Stimulated activated CD4-positive, alpha-beta T cell treated with anti-CD3 and anti-CD28 coated beads, Interleukin-1b, Interleukin-23, amount 100 ng/mL, for 24 hours (primary cell): ENCODE measurements at regions not wholly inside any gene's neighbourhood (a gene's known extent, or its start where the extent isn't known, plus 50 kb on each side); places are given as distances from the start of the nearest gene placed in this dataset.
"Not testable (repeated sequence)": the region's sequence is repeated elsewhere in the genome, so short reads cannot be mapped to it uniquely, and the experiment has no call there.

Experiments used
- DNase-seq, 4 experiments: peaks; one replicate each; pipeline ENCODE4 v3.0.0-alpha.2; 2020; ENCODE audit warnings: low read depth in 4 of 4, low spot score in 1 of 4

DNA sequence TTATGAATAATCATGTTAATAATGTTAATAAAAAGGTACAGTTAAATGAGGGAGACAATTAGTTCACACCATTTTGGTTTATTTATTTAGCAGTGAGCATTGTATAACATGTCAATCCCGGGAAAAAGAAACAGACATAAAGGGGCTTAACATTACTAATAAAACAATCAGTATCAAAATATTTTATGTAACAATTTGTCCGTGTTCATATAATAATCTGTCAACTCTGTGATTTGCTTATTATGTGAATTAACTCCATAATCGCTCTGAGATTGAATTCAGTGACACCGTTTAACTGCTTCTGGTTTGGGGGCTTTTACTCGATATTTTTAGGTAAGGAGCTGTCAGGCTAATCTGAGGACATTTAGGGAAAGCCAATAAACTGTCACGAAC lies 95.8 kb upstream of the HMGA2 start:
- no peak for DNase-seq

DNA sequence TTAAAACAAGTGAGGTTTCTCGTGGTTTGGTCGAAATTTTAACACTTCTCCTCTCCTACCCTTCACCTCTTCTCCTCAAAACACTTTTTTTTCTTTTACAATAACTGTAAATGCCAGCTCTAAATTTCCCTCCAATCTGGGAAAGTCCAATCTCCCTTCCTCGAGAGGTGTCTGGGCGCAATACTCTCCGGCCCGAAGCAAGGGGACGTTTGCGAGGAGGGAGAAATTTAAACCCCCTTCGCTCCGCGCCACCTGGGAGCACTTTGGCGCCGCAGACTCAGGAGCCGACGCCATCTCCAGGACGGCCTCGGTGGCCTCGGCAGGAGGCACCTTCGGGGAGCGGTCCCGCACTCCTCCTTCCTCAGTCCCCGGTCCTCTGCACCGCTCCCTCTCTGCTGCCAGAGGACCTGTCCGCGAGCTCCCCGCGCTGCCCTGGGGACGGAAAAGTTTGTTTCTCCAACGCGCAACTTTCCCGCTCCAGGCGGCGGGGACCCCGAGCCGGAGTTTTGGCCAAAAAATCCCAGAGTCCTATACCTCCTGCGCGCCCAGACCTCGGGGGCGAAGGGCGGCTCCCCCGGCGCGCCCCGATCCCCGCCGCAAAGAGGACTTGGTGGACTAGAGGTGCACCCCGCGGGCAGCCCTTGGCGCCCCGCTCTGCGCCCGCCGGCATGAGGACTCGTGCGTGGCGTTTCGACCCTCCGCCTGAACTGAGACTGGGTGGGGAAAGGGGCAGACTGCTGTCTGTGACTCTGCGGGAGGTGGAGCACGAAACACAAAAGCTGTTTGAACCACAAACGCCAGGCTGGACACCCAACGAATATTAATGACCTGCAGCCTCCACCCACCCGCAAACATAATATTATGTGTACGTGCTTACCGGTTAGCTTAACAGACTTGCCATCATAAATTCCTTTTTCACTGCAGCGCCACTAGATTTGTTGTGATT lies 95.2 kb upstream of the HMGA2 start:
- DNase-seq: no peak

DNA sequence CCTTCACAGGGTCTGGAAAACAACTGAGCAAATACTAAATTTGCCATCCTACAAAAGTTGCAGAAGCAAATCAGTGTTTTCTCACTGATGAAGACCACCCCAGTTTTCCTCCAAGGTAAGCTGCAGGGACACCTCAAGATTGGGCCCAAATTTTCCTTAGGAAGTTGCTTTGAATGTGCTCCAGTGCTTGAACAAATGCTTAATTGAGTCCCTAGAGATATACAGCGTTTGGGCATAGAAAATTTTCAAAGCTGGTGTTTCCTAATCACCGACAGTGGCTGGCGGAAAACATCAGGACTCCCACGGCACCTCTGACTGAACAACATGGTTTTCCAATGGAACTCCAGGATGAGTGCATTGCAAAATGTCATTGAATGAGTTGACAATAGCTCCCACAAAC lies 92.5 kb upstream of the HMGA2 start:
- DNase-seq: no peak

GRCh38 chr12:65733643-65734042 lies 90.6 kb upstream of the HMGA2 start:
- not testable (repeated sequence) for DNase-seq

GRCh38 chr12:65734226-65734625 lies 90.1 kb upstream of the HMGA2 start:
- no peak for DNase-seq

- no peak for DNase-seq
Measured at GRCh38 chr12:65739606-65740005, 84.7 kb upstream of the HMGA2 start.

- no peak for DNase-seq
Measured at GRCh38 chr12:65740506-65740872, 83.8 kb upstream of the HMGA2 start.

GRCh38 chr12:65740873-65741600 lies 83.2 kb upstream of the HMGA2 start:
- peak; percentile 27 to 65 (median 48) for DNase-seq

DNA sequence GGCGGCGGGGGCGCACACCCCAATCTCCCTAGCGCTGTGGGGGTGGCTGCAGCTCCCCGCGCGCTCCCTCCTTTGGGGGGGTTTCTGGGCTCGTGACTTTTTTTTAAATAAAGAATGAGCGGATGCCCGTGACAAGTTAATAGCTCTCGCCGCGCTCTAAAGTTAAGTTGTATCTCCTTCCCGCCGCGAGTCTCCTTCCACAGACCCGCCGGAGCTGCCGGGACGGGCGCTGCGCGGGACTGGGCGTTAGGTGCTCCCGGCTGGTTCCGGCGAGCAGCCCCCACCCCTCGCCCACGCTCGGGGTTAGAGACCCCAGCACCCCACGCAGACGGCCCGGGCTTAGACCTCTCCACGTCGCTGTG lies 82.6 kb upstream of the HMGA2 start:
- no peak for DNase-seq

DNA sequence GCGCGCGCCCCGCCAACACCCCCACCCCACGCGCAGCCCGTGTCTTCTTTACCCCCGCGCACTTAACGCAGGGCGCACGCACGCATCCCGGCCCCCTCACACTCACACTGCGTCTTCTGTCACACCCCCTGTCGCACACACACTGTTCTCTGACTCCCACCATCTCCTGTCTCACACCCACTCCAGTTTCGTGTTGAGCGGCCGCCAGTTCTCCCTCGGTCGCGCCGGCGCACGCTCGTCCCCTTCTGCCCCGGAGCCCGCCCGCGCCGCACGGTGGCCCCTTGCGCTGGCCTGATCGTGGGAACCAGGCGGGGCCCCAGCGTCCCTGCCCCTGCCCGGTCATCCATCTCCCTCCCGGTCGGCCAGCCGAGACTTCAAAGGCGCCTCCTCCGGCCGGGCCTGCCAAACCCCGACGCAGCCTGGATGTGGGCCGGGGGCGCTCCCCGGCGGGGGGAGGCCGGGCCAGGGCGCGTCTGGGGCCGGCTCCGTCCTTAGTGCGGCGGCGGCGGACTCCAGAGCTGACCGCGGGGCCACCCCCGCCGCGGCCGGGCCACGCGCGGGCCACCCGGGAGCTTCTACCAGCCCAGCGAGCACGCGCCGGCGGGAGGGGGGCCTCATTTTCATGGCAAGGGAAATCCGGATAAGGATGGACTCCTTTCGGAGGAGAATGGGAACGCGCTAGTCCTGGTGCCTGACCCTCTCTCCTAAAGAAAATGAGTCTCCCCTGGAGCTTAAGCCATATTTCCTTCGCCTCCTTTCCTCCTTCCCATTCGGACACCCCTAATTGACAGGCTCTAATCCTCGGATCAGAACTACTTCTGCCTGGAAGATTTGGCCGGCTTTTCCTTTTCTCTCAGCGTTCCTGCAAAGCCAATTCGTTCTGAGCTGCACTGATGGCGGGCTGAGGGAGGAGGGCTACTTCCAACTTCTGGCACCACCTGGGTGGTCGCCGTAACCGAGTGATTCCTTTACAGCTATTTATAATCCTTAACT lies 82.0 kb upstream of the HMGA2 start:
- no peak for DNase-seq

GRCh38 chr12:65744236-65744840 lies 79.9 kb upstream of the HMGA2 start:
- not testable (repeated sequence) for DNase-seq

- no peak for DNase-seq
Measured at GRCh38 chr12:65747338-65747737, 76.9 kb upstream of the HMGA2 start.

DNA sequence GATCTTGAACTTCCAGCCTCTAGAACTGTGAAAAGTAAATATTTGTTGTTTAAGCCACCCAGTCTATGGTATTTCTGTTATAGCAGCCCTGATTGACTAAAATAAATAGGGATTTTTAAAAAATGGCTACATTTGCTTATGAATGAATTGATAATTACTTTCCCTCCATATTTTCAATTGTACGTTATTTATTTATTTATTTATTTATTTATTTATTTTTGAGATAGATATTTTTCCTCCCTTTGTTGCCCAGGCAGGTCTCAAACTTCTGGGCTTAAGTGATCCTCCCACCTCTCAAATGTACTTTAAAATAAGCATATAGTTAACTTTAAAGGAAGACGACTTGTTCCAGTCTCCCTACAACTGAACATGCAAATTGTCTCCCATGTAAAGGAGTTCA lies 76.0 kb upstream of the HMGA2 start:
- DNase-seq: no peak

DNA sequence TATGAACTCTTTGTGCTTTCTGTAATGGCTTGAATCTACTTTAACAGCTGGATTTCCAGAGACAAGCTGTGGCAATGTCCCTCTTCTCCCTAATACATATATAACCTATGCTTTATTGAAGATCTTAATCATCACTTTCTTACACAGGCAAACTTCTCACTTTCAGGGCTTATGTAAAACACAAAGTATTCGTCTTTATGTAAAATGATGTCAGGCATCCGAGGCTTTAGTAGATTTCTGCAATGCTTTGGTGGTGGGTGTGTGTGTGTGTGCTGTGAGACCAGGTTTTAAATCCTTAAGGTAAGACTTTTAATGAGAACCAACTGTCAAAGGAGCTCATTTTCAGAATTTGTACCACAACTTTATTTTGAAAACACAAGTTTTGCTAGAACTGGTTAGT lies 70.0 kb upstream of the HMGA2 start:
- DNase-seq: no peak

GRCh38 chr12:65754744-65755595 lies 69.3 kb upstream of the HMGA2 start:
- no peak for DNase-seq

- no peak for DNase-seq
Measured at GRCh38 chr12:65755596-65755978, 68.7 kb upstream of the HMGA2 start.

DNA sequence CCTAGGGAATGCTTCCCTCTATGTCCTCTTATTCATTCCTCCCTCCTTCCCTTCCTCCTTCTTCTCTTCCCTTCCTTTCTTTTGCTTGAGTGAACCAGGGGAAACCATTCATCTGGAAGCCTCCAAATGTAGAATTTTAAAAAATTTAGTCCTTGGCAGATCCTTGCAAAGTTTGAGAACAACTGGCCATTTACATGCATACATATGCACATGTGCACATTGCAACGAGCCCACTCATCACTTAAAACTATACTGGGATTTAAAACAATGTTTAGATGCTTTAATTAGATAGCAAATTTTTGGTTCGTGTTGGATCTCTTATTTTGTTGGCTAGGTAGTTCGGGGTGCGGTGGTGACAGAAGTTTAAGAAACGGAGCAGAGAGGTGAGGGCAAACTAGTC lies 68.0 kb upstream of the HMGA2 start:
- DNase-seq: no peak

- no peak for DNase-seq
Measured at GRCh38 chr12:65756956-65757511, 67.2 kb upstream of the HMGA2 start.

GRCh38 chr12:65758401-65758800 lies 65.9 kb upstream of the HMGA2 start:
- DNase-seq: no peak

- no peak for DNase-seq
Measured at GRCh38 chr12:65759735-65760134, 64.5 kb upstream of the HMGA2 start.
